LNCAP (cell line): ENCODE measurements at regions not wholly inside any gene's neighbourhood (a gene's known extent, or its start where the extent isn't known, plus 50 kb on each side); places are given as distances from the start of the nearest gene placed in this dataset.

ENCODE experiments used
- TF ChIP-seq, protein P1 (sequence below): fragments of 450-650 bp; IDR thresholded peaks from 2 replicates; pipeline ENCODE4 v1.5.1; 2017; ENCODE audit warnings: mild to moderate bottlenecking

DNA sequence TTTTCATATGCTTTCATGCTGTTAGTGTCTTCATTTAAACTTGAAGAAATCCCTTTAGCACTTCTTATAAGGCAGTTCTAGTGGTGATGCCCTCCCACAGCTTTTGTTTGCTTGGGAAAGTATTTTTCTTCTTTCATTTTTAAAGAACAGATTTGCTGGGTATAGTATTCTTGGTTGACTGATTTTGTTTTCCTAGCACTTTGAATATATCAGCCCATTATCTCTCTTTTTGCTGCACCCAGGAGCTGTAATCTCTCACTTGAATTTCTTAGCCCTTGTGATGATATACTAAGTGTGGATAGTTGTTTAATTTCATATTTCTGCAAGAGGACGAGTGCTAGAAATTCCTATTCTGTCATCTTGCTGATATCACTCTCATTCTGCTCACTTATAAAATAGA, 283.7 kb downstream of the GPAT3 start:
- TF ChIP-seq, protein P1, sequence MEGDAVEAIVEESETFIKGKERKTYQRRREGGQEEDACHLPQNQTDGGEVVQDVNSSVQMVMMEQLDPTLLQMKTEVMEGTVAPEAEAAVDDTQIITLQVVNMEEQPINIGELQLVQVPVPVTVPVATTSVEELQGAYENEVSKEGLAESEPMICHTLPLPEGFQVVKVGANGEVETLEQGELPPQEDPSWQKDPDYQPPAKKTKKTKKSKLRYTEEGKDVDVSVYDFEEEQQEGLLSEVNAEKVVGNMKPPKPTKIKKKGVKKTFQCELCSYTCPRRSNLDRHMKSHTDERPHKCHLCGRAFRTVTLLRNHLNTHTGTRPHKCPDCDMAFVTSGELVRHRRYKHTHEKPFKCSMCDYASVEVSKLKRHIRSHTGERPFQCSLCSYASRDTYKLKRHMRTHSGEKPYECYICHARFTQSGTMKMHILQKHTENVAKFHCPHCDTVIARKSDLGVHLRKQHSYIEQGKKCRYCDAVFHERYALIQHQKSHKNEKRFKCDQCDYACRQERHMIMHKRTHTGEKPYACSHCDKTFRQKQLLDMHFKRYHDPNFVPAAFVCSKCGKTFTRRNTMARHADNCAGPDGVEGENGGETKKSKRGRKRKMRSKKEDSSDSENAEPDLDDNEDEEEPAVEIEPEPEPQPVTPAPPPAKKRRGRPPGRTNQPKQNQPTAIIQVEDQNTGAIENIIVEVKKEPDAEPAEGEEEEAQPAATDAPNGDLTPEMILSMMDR: no peak

DNA sequence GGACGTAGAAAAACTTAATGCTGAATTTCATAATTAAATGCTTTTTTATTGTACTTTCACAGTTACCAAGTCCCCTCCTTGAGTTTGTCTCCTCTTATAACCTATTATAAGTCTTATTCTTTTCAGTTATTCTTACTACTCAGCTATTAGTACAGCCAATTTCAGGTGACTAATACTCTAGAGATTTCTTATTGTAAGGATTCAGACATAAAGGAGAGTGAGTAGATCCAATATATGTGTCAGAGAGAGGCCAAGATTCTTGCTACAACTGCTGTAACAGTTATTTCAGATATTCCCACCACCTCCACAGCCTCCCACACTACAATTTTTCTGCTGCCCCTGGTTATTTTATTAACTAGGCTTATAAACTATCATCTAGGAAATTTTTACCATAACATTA, 274.5 kb downstream of the GPAT3 start:
- TF ChIP-seq, protein P1: no peak

DNA sequence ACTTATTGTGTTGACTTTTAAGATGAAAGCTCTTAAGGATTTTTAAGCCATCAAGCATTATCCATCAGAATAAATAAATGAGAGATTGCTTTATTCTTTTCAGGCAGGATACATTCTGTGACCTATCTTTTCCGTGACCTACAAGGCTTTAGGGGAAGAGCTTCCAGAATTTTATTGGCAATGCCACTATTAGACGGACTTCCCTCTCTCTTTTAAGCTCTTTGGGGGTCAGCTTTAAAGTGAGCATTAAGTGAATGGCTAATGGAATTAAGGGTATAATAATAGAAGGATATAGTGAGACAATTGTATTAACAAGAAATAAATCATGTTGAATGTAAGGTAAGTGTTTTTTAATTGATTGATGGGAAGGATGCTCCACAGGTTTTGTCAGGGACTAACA, 273.7 kb downstream of the GPAT3 start:
- TF ChIP-seq, protein P1: no peak

DNA sequence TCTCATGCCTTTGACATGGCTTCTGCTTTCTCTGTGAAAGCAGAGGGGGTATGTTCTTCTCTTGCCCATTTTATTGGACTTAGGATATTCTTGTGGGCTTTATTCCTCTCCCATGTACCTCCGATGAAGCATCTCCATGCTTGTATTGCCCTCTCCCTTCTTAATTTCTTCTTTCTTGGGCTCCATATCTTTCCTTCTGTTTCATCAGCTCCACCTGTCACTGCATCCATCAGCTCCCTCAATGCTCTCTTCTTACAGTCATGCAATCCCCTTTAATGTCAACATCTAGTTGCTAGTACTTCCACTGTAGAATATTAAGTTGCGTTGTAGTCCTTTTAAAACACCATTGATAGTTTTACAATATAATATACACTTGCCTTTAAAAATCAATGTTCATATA, 257.6 kb downstream of the GPAT3 start:
- TF ChIP-seq, protein P1: no peak

DNA sequence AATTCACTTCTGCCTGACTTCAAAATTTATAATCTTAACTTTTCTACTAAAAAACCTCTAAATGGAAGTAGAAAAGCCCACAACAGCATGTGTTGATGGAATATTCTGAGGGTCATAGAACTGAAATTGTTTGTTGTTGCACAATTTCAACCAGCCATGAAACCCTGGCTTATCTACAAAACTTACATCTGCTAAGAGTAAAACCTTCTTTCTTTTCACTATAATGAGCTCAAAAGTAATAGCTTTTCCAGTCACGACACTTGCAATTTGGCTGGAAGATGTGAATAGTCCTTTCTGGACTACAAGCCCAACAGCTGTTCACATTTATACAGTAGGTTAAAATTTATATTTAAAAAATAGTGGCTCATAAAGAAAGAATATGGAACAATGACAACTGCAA, 250.0 kb downstream of the GPAT3 start:
- TF ChIP-seq, protein P1: no peak

DNA sequence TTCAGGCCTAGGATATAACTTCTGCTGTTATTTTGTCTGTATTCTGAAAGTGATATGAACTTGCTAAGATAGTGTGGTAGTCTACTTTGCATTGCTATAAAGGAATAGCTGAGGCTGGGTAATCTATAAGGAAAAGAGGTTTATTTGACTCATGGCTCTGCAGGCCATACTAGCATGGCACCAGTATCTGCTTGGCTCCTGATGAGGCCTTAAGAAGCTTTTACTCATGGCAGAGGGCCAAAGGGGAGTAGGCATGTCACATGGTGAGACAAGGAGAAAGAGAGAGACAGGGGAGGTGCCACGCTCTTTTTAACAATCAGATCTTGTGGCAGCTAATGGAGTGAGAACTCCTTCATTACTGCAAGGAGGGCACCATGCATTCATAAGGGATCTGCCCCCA, 247.3 kb downstream of the GPAT3 start:
- TF ChIP-seq, protein P1: no peak

DNA sequence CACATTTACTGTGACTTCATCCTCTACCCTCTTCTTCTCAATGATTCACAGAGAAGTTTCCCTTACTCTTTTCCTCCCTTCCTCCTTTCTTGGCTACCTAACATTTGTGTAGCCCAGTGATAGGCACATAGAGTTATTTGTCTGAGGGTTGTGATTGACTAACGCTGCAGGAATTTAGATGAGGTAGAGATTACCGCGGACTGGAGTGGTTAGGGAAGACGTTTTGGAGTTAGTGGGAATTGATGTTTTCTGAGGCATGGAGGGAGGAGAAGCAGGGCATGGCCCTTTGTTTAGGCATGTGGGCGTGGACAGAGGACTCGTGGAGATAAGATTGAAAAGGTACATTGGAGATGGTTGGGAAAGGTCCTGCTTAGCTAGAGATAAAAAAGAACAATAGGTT, 246.7 kb downstream of the GPAT3 start:
- TF ChIP-seq, protein P1: no peak

DNA sequence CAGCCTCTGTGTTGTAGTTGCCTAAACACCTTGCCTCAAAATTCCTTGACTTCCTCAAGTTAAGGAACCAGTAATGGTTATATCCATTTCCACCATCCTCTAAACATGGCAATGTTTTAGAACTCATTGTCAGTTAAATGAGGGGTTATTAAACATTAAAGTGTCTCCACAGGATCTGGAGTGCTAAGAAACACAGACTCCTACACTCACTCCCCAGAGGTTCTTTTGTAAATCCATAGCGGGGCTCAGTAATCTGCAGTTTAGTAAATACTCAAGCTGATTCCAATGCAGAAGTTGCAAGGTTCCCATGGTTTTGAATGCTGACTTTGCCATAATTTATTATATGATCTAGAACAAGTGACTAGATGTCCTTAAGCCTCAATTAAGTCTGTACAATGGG, 245.5 kb downstream of the GPAT3 start:
- TF ChIP-seq, protein P1: no peak
